ENCODE measurements at regions not wholly inside any gene's neighbourhood (a gene's known extent, or its start where the extent isn't known, plus 50 kb on each side); places are given as distances from the start of the nearest gene placed in this dataset.
"Not testable (repeated sequence)": the region's sequence is repeated elsewhere in the genome, so short reads cannot be mapped to it uniquely, and the experiment has no call there.

DNA sequence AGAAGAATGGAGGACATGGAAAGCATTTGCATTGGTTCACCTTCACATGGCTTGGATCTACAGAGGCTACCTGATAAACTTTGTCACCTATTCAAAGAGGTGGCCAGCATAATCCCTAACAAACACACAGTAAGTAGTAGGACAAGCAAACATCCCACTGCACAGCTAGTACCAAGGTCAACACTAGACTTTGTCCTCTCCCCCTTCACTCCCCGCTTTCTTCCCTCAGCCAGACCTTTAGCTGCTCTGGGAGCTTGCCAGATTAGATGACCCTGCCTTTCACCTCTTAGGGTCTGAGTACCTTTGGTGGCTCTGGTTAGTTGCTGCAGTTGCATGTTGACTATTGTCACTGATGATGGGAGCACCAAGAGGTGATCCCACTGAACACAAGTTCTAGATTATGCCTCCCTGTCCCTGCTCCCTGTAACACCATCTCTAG, 211.3 kb downstream of the CCDC74A start:
- DNase-seq (ENCODE audit: low read depth in 3 of 3): not testable (repeated sequence)

DNA sequence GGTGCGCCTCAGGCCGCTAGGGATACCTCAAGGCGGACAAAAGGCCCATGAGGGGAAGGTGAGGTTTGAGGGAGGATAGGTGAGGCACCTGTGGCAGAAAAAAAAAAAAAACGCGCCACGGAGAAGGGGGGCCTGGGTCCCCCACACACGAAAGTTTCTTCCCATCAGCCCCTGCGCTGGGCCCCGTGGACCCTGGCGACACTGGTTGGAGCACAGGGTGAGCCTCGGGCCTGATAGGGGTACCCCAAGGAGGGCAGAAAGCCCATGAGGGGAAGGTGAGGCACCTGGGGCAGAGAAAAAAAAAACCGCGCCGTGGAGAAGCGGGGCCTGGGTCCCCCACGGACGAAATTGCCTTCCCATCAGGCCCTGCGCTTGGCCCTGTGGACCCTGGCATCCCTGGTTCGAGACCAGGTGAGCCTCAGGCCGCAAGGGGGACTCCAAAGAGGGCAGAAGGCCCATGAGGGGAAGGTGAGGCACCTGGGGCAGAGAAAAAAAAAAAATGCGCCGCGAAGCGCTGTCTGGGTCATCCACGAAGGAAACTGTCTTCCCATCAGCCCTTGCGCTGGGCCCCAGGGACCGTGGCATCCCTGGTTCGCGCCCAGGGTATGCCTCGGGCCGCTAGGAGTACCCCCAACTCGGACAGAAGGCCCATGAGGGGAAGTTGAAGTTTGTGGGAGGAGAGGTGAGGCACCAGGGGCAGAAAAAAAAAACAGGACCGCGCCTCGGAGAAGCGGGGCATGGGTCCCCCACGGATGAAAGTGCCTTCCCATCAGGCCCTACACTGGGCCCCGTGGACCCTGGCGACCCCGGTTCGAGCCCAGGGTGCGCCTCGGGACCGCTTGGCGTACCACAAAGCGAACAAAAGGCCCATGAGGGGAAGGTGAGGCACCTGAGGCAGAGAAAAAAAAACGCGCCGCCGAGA, 226.2 kb downstream of the CCDC74A start:
- DNase-seq (ENCODE audit: low read depth in 3 of 3): no peak

GRCh38 chr2:131754929-131755720, 227.4 kb downstream of the CCDC74A start:
- DNase-seq (ENCODE audit: low read depth in 3 of 3): no peak

DNA sequence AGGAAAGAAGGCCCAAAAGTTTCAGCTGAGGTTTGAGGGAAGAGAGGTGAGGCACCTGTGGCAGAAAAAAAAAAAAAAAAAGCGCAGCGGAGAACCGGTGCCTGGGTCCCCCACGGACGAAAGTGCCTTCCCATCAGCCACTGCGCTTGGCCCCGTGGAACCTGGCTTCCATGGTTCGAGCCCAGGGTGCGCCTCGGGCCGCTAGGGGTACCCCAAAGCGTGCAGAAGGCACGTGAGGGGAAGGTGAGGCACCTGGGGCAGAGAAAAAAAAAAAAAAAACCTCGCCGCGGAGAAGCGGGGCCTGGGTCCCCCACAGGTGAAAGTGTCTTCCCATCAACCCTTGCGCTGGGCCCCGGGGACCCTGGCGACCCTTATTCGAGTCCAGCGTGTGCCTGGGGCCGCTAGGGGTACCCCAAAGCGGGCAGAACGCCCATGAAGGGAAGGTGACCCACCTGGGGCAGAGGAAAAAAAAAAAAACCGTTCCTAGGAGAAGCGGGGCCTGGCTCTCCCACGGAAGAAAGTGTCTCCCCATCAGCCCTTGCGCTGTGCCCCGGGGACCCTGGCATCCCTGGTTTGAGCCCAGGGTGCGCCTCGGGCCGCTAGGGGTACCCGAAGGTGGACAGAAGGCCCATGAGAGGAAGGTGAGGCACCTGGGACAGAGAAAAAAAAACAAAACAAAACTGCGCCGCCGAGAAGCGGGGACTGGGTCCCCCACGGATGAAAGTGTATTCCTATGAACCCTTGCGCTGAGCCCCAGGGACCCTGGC, 228.6 kb downstream of the CCDC74A start:
- DNase-seq (ENCODE audit: low read depth in 3 of 3): no peak

DNA sequence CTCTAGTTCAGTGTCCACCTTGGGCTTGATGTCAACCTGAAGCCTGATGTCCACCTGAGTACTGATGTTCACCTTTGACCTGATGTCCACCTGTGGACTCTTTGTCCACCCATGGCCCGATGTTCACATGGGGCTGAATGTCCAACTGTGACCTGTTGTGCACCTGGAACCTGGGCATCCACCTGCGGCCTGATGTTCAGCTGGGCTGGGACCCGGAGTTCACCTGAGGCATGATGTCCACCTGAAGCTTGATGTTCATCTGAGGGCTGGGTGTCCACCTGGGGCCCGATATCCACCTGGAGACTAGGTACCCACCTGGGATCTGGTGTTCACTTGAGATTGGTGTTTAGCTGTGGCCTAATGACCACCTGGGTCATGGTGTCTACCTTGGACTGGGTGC, 231.3 kb downstream of the CCDC74A start:
- not testable (repeated sequence) for DNase-seq (ENCODE audit: low read depth in 3 of 3)

- DNase-seq (ENCODE audit: low read depth in 3 of 3): not testable (repeated sequence)
Observed at GRCh38 chr2:131774955-131775555, 247.4 kb downstream of the CCDC74A start.

DNA sequence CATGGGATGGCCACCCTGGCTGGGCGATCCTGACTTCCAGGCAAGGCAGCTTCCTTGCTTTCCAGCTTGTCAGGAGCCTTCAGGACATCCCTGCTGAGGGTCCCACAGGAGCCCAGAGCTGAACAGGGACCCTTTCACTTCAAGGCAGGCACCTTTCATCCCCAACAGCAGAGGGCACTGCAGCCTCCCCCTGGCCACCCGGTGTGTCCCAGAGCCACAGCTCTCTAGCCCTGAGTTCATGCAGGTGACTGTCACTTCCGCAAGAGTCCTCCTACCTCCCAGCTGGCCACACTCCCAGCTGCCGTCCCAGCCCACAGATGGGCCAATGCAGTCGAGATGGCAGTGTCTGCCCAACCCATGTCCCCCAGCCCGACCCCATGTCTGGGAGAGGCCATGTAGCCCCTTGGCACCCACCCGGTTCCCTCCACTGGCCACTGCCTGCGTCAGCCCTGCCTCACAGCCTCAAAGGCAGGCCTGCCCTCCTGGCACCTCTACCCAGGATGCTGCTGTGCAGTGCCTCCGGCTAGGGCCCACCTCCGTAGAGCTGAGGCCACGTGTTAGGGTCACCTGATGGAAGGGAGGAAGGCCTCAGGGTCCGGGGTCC, 248.3 kb downstream of the CCDC74A start:
- not testable (repeated sequence) for DNase-seq (ENCODE audit: low read depth in 3 of 3)

DNA sequence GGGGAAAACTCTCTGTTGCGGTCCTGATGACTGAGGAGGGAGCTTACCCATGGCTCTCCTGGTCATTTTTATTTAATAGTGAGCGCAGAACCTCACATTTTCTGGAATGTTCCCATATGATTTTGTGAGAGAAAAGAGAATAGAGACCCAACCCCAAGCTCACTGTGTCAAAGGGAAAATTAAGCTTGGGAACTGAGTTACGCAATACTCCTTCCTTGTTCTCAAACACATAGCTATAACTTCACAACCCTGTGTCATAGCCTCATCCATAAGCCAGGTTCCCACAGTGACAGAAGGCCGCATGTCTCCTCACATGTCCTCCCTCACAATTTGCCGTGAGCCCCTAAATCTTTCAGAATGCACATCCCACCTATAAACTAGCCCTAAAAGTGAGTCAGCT, 252.8 kb downstream of the CCDC74A start:
- DNase-seq (ENCODE audit: low read depth in 3 of 3): not testable (repeated sequence)

DNA sequence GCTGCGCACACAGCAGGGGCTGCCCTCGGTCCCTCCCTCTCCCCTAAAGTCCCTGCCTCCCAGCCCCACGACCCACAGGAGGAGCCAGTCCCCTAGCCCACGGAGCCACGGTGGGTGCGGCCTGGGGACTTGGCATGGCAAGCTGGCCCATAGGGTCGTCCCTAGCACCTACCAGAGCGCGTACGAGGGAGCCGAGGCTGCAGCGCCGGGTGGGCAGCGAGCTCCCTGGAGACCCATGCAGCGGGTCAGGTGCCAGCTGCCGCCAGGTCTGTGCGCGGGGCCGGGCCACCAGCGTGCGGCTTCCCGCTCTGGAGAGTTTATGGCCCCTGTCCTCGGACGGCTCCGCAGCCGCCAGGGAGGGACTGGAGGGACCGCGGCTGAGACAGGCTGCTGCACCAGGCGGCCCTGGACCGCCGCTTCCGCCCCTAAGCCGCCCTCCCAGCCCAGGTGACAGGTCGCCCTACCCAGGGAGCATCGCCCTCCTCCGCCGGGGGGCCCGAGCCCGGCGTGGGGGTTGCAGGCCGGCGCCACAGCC, 273.6 kb downstream of the CCDC74A start:
- no peak for DNase-seq (ENCODE audit: low read depth in 3 of 3)

GRCh38 chr2:131801745-131802350, 274.2 kb downstream of the CCDC74A start:
- peak; percentile 61 to 65 (median 64) for DNase-seq (ENCODE audit: low read depth in 3 of 3)

- DNase-seq (ENCODE audit: low read depth in 3 of 3): peak in 2 of 3 donors; percentile 11 to 18
Observed at GRCh38 chr2:131802351-131802836, 274.7 kb downstream of the CCDC74A start.

GRCh38 chr2:131803237-131803636, 275.5 kb downstream of the CCDC74A start:
- not testable (repeated sequence) for DNase-seq (ENCODE audit: low read depth in 3 of 3)

DNA sequence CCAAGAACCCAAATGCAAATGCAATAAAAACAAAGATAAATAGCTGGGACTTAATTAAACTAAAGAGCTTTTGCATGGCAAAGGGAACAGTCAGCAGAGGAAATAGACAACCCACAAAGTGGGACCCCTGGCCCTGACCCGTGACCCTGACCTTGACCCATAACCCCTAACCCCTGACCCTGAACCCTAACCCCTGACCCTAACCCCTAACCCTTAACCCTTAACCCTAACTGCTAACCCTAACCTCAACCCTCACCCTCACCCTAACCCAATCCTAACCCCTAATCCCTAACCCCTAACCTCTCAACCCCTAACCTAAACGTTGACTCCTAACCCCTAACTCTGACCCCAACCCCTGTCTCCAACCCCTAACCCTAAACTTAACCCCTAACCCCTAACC, 284.9 kb downstream of the CCDC74A start:
- not testable (repeated sequence) for DNase-seq (ENCODE audit: low read depth in 3 of 3)

DNA sequence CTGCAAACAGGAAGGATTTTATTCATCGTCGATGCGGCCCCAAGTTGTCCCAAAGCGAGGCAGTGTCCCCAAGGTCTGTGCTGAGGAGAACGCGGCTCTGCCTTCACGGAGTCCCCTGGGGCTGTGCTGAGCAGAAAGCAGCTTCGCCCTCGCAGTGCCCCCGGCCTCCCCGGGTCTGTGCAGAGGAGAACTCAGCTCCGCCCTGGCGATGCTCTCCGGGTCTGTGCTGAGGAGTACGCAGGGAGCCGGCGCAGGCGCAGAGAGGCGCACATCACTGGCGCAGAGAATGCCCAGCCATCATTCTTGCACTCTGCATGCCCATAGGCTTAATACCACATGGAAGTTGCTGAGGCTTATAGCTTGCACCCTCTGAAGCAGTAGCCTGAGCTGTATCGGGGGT, 285.7 kb downstream of the CCDC74A start:
- not testable (repeated sequence) for DNase-seq (ENCODE audit: low read depth in 3 of 3)

DNA sequence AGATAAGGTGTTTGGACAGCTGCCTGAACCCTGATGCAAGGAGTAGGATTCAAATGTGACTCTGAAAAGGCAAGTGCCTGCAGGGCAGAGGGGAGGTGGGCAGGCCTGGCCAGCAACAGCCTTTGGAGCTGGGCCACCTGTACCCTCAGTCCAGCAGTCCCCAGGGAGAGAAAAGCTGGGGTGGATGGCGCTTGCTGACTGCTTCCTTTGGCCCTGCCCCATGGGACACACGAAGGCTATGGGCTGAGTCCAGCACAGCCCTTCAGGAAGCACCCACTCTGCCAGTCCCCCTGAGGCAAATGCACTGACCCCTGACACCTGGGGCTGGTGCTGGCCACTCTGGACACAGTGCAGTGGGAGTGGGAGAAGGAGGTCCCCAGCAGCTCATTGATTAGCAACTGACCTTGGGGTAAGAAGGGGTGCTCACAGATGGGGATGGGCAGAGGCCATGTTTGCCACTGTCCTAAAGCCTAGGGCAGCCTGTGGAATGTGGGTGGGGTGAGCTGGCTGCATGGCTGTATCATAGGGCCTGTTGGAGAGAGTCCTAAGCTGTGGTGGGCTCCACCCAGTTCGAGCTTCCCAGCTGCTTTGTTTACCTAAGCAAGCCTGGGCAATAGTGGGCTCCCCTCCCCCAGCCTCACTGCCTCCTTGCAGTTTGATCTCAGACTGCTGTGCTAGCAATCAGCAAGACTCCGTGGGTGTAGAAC, 290.7 kb downstream of the CCDC74A start:
- not testable (repeated sequence) for DNase-seq (ENCODE audit: low read depth in 3 of 3)

DNA sequence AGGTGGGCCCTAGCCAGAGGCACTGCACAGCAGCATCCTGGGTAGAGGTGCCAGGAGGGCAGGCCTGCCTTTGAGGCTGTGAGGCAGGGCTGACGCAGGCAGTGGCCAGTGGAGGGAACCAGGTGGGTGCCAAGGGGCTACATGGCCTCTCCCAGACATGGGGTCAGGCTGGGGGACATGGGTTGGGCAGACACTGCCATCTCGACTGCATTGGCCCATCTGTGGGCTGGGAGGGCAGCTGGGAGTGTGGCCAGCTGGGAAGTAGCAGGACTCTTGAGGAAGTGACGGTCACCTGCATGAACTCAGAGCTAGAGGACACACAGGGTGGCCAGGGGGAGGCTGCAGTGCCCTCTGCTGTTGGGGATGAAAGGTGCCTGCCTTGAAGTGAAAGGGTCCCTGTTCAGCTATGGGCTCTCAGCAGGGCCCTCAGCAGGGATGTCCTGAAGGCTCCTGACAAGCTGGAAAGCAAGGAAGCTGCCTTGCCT, 294.6 kb downstream of the CCDC74A start:
- DNase-seq (ENCODE audit: low read depth in 3 of 3): not testable (repeated sequence)

GRCh38 chr2:131823058-131823457, 295.4 kb downstream of the CCDC74A start:
- not testable (repeated sequence) for DNase-seq (ENCODE audit: low read depth in 3 of 3)

GRCh38 chr2:131824986-131825385, 297.3 kb downstream of the CCDC74A start:
- DNase-seq (ENCODE audit: low read depth in 3 of 3): not testable (repeated sequence)

GRCh38 chr2:131827481-131828163, 299.9 kb downstream of the CCDC74A start:
- DNase-seq (ENCODE audit: low read depth in 3 of 3): no peak
